GM06990 (cell line): ENCODE measurements at regions not wholly inside any gene's neighbourhood (a gene's known extent, or its start where the extent isn't known, plus 50 kb on each side); places are given as distances from the start of the nearest gene placed in this dataset.
"Not testable (repeated sequence)": the region's sequence is repeated elsewhere in the genome, so short reads cannot be mapped to it uniquely, and the experiment has no call there.

Experiments used
- DNase-seq: peaks from one replicate; pipeline ENCODE4 v3.0.0-alpha.2; 2011; ENCODE audit not compliant: insufficient read length; ENCODE audit errors: extremely low read depth
- H3K27me3 ChIP-seq: replicated peaks from 2 replicates; pipeline ENCODE4 v1.6.0; 2011; ENCODE audit warnings: low read length; ENCODE audit not compliant: control insufficient read depth, insufficient read depth
- H3K36me3 ChIP-seq: 2 replicates; pipeline ENCODE4 v1.5.1; 2011; ENCODE audit warnings: low read length; ENCODE audit not compliant: control insufficient read depth, insufficient read depth
- H3K4me3 ChIP-seq: replicated peaks from 2 replicates; pipeline ENCODE4 v1.5.1; 2011; ENCODE audit warnings: low read depth, mild to moderate bottlenecking, control low read depth, low read length
- CTCF ChIP-seq: IDR thresholded peaks from 2 replicates; pipeline ENCODE4 v1.5.1; 2011; ENCODE audit warnings: low read length, control low read depth, mild to moderate bottlenecking, inconsistent platforms; ENCODE audit not compliant: insufficient read depth, poor library complexity, severe bottlenecking

- TF ChIP-seq CTCF, result no peak
- no peak overlapping the region for H3K4me3 ChIP-seq
Measured at GRCh38 chr4:60663769-60664168, 536.4 kb upstream of the ADGRL3 start.

GRCh38 chr4:60682901-60683300 is 517.2 kb upstream of the ADGRL3 start:
- Histone ChIP-seq H3K36me3 (no peaks in the 10 kb centered on the region), H3K27me3 (no peaks in the 10 kb centered on the region), H3K4me3 (no peak overlapping the region)
- no peak for DNase-seq
- TF ChIP-seq CTCF, result no peak

More at GRCh38 chr4:60663769-60664168, 536.4 kb upstream of the ADGRL3 start:
- H3K27me3 ChIP-seq, result no peaks in the 10 kb centered on the region
- DNase-seq, result no peak
- no peaks in the 10 kb centered on the region for H3K36me3 ChIP-seq

- no peak overlapping the region for H3K4me3 ChIP-seq
- no peak for TF ChIP-seq CTCF
Measured at GRCh38 chr4:60683357-60683756, 516.8 kb upstream of the ADGRL3 start.

GRCh38 chr4:60683973-60684372 is 516.2 kb upstream of the ADGRL3 start:
- Histone ChIP-seq H3K36me3 (no peaks in the 10 kb centered on the region), H3K4me3 (no peak overlapping the region), H3K27me3 (no peaks in the 10 kb centered on the region)
- no peak for TF ChIP-seq CTCF
- DNase-seq, result no peak

More at GRCh38 chr4:60683357-60683756, 516.8 kb upstream of the ADGRL3 start:
- Histone ChIP-seq H3K36me3 (no peaks in the 10 kb centered on the region), H3K27me3 (no peaks in the 10 kb centered on the region)
- no peak for DNase-seq

GRCh38 chr4:60696062-60696461 is 504.1 kb upstream of the ADGRL3 start:
- DNase-seq, H3K36me3 ChIP-seq, H3K27me3 ChIP-seq, H3K4me3 ChIP-seq: not testable (repeated sequence)

- TF ChIP-seq CTCF, result no peak
- H3K36me3 ChIP-seq, result no peaks in the 10 kb centered on the region
Measured at GRCh38 chr4:60709061-60709460, 491.1 kb upstream of the ADGRL3 start.

More at GRCh38 chr4:60709061-60709460, 491.1 kb upstream of the ADGRL3 start:
- no peaks in the 10 kb centered on the region for H3K27me3 ChIP-seq
- no peak overlapping the region for H3K4me3 ChIP-seq
- no peak for DNase-seq
